ENCODE measurements at regions not wholly inside any gene's neighbourhood (a gene's known extent, or its start where the extent isn't known, plus 50 kb on each side); places are given as distances from the start of the nearest gene placed in this dataset.
"Not testable (repeated sequence)": the region's sequence is repeated elsewhere in the genome, so short reads cannot be mapped to it uniquely, and the experiment has no call there.

DNA sequence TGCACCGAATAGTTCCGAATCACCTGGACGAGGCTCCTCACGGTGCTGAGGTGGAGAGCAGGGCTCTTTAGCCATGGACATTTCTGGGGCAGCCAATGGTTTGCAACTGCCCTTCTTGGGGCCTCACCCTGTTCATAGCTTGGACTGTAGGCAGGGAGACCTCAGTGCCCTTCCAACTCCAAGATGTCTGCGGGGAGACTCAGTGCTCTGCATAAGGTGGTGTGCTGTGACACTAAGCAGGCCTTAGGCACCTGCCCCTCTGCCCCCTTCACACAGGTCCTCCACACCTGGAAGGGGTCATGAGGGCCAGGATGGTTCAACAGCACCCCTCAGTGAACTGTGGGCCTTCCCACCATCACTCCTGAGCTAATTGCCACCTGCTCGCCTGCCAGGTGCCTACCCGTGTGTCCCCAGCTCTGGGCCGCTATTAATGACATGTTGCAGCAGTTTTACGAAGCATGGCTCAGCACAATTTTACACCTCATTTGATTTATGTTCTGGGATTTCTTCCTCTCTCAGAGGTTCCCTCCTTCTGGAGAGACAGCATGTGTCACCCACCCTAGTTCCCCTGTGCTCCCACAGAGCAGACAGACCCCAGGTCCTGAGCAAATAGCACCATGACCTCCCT lies 101.2 kb upstream of the SMAD3 start:
- no peak for DNase-seq (ENCODE audit: low read depth in 2 of 2)

DNA sequence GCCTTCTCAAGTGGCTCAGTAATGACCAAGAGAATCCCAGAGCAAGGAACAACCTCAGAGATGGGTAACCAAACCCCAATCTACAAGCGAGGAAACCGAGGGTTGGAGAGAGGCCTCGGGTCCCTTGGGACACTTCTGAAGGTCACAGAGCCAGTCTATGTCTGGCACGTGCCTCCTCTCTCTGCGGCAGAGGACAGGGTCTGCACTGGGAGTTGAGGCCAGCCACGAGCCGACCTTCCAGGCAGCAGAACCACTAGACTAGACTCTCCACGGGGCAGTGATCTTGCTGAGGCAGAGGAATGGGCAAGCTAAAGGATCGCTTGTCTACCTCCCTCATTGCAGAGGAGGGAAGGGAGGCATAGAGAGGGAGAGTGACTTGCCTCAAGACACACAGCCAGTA lies 100.6 kb upstream of the SMAD3 start:
- no peak for DNase-seq (ENCODE audit: low read depth in 2 of 2)

DNA sequence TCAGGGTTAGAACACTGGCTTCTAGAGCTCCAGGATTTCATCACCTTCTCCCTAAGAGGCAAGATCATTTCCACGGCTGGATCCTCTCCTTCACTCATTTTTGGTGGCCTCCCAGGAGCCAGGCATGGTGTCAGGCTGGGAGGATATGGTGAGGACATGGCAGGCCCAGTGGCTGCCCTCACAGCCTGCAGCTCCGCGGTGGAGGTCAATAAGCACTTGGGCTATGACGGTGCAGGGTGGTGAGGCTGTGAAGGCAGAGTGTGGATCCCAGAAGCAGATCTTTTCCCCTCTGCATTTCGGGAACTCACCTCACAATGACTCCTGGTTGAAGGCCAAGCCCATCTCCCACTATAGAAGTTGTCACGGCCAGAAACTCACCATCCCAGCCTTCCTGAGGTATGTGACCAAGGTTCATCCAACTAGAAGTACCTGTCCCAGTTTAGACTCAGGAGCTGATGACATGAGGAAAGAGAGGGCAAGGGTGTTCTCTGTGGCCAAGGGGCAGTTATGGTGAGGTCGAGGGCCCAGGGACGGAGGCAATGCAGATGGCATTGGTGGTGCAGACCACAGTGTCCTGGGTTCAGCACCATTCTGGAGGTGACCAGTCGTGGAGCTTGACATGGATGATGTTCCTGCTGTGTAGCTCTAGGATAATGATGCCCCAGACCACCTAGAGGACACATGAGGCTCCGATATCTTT lies 100.1 kb upstream of the SMAD3 start:
- no peak for DNase-seq (ENCODE audit: low read depth in 2 of 2)

DNA sequence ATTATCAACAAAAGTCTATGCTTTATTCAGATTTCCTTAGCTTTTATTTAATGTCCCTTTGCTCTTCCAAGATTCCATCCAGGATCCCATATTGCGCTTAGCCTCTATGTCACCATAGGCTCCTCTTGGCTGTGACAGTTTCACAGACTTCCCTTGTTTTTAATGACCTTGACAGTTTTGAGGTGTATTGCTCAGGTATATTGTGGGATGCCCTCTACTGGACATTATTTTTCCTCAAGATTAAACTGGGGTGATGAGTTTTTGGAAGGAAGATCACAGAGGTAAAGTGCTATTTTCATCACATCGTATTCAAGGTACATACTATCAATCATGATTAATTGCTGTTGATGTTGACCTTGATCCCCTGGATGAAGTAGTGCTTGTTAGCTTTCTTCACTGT lies 99.1 kb upstream of the SMAD3 start:
- DNase-seq (ENCODE audit: low read depth in 2 of 2), result no peak

DNA sequence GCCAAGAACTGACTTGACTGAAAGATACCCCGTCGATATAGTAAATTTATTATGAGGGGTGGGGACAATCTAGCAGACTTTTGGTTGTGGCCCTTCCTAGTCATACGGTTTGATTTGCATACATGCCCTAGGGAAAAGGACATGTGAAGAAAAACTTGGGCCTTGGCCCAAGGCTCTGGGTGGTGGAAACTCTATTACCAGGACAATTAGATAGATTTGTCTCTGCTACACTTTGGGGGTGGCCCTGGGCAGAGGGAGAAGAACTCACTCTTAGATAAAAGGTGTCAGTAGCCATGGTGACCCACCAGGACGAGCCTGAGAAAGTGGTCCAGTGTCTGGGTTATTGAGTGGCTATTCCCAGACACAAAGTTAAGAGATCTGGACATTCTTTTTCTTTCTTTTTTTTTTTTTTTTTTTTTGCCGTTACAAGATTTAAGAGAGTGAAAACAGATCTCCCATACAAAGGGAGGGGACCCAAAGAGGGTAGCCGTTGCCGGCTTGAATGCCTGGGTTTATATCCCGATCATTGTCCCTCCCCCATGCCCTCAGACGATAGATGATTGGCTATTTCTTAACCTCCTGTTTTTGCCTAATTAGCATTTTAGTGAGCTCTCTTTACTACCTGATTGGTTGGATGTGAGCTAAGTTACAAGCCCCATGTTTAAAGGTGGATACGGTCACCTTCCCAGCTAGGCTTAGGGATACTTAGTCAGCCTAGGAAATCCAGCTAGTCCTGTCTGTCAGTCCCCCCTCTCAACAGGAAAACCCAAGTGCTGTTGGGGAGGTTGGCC lies 96.4 kb upstream of the SMAD3 start:
- DNase-seq (ENCODE audit: low read depth in 2 of 2), result no peak

DNA sequence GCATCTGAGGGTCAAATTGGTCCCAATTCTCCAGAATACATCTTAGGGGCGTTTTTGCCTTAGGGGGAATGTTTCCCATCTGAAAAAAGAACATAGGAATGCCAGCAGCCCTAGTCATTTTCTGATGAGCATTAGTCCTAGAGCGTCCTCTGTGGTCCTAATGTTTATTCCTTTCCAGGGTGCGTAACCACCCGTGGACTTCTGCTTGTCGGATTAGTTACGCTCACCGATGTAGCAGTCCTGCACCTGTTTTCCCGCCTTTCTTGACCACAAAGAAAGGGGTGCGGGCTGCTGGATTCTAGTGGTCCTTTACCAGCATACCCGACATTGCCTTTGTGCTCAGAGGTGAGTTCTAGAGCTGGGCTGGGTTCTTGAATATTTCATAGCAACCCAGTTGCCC lies 91.3 kb upstream of the SMAD3 start:
- not testable (repeated sequence) for DNase-seq (ENCODE audit: low read depth in 2 of 2)

DNA sequence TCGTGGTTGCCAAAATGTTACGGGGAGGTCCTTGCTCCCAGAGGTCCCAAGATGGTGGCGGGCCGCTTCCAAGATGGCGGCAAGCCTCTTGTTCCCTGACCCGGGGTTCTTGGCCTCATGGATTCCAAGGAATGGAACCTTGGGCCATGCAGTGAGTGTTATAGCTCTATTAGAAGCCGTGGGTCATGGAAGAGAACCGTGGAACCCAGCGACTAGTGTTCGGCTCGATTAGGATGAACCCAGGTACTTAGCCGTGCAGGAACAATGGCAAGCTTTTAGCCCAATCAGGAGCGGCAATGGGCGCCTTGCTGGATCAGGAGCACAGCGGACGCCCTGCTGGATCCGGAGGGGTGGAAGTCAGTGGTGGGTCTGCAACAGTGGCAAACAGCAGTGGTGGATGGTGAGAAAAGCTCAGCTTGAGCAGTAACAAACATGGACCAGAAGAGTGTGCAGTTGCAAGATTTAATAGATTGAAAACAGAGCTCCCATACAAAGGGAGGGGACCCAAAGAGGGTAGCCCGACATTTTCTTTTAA lies 89.2 kb upstream of the SMAD3 start:
- not testable (repeated sequence) for DNase-seq (ENCODE audit: low read depth in 2 of 2)

DNA sequence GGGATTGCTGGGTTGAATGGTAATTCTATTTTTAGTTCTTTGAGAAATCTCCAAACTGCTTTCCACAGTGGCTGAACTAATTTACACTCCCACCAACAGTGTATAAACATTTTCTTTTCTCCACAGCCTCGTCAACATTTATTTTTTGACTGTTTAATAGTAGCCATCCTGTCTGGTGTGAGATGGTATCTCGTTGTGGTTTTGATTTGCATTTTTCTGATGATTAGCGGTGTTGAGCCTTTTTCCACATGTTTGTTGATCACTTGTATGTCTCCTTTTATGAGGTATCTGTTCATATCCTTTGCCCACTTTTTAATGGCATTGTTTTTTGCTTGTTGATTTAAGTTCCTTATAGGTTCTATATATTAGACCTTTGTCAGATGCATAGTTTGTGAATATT lies 85.1 kb upstream of the SMAD3 start:
- DNase-seq (ENCODE audit: low read depth in 2 of 2), result not testable (repeated sequence)

DNA sequence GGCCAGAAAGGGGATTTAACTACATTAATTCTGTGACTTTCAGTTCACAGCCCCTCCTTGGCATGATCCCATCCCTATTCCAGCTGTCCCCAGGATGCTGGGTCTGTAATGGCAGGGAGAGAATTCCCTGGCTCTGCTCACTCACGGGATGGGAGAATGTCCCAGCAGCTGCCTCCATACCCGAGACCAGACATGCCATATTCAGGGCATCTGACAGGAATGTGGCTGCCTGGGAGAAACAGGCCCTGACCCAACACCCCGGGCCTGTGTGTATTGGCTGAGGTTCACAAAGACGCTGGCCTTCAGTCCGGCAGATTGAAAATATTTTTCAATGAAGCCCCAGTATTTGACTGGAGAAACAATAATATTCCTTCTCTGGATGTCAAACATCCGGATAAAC lies 83.6 kb upstream of the SMAD3 start:
- no peak for DNase-seq (ENCODE audit: low read depth in 2 of 2)

DNA sequence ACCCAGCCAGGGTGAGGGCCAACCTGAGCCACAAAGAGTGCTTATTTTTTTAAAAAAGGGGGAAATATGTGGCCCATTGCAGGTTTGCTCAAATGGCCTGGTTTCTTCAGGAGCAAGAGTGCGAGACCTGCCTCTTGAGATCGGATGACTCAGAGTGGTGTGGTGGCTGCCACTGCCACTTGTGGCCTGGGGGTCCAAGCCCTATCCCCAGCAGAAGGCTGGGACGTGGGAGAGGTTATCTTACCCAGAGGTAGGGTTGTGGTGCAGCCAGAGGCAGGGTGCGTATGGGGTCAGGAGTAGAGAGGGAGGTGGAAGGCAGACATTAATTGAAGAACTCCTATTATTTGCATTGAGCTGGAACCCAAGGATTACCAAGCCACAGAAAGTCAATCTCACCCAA lies 83.2 kb upstream of the SMAD3 start:
- DNase-seq (ENCODE audit: low read depth in 2 of 2), result no peak

DNA sequence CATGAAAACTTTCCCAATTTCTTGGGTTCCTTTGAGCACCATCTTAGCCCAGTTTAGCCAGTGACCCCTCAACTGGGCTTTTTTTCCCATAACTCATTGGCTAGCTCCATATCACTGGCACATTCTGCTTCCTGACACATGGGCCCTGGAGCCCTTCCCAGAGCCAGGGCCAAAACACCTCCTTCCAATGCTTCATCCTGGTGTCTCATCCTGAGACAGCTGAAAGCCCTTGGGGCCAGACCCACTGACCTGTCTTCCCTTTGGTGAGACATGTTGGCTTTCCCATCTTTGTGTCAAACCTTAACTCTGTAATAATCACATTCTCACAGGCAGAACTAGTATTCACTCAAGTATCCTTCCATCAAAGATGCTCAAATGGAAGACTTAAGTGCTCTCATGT lies 82.6 kb upstream of the SMAD3 start:
- DNase-seq (ENCODE audit: low read depth in 2 of 2), result no peak

DNA sequence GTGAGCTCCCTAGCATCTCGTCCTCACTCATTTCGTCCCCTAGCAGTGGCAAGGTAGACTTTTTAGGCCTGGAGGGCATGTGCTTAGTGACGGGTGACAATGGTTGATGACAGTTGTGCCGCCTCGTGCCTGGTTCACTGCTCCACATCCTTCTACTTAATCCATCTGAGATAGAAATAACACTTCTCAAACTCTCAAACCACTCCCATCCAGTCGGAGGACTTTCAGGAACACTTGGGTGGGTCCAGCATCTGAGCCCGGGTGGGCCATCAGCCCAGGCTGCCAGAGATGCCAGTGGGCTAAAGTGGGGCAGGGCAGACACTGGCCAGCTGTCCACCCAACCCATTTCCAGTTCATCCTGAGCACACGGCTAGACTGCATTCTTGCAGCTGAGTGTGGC lies 79.7 kb upstream of the SMAD3 start:
- no peak for DNase-seq (ENCODE audit: low read depth in 2 of 2)

DNA sequence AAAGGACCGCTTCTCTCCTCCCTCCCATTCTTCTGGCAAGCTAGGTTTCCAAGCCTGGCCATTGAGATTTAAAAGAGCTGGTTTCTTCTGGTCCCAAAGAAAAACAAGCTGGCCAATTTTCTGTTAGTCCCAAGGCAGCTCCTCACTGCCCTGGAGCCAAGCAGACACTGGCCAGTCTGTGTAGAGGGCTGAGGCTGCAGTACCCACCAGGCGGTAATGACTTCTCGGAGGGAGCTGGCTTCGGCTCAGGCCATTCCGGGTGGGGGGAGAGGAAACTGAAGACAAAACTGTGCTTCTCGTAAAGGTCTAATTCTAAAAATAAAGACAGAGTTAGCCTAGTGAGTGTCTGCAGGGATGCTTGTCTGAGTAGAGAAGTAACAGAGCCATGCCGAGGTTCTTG lies 78.5 kb upstream of the SMAD3 start:
- DNase-seq (ENCODE audit: low read depth in 2 of 2), result no peak

DNA sequence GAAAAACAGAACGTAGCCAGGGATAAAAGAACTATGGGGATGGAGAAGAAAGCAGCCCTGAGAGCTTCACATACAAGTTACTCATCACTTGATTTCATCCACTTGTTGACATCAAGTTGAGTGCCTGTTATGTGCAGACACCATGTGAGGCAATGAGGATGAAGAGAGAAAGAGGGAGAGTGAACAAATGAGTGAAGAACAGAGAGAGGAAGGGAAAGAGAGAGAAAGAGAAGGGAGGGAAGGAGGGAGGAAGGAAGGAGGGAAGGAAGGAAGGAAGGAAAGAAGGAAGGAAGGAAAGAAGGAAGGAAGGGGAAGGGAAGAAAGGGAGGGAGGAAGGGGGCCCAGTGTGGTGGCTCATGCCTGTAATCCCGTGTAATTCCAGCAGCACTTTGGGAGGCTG lies 72.3 kb upstream of the SMAD3 start:
- DNase-seq (ENCODE audit: low read depth in 2 of 2), result no peak

DNA sequence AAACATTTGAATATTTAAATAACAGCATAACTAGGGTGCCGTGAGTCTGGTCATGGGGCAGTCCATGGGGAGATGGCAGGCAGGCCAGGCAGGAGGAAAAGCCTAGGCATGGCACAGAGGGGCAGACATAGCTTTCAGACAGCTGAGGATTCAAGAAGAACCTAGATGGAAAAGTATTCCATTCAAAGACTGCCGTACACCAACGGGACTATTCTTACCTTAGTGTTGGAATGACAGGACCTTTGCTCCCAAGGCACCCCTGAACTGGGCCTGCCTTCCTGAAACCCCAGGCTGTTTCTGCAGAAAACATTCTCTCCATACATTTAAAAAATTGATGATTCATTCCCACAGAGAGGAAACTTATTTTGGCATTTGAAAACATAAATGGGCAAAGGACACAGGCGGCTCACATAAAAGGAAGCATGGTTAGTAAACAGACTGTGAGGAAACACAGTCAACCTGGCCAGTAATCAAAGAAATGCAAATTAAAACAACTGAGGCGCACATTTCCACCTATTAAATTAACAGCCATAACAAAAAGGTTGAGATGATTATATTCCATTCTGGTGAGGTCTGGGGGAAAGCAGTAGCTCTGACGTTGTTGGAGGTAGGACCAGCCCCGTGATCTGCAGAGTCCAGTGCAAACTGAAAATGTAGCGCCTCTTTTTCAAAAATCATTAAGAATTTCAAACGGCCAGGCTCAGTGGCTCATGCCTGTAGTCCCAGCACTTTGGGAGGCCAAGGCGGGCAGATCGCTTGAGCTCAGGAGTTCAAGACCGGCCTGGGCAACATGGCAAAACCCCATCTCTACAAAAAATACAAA lies 71.3 kb upstream of the SMAD3 start:
- DNase-seq (ENCODE audit: low read depth in 2 of 2), result no peak

DNA sequence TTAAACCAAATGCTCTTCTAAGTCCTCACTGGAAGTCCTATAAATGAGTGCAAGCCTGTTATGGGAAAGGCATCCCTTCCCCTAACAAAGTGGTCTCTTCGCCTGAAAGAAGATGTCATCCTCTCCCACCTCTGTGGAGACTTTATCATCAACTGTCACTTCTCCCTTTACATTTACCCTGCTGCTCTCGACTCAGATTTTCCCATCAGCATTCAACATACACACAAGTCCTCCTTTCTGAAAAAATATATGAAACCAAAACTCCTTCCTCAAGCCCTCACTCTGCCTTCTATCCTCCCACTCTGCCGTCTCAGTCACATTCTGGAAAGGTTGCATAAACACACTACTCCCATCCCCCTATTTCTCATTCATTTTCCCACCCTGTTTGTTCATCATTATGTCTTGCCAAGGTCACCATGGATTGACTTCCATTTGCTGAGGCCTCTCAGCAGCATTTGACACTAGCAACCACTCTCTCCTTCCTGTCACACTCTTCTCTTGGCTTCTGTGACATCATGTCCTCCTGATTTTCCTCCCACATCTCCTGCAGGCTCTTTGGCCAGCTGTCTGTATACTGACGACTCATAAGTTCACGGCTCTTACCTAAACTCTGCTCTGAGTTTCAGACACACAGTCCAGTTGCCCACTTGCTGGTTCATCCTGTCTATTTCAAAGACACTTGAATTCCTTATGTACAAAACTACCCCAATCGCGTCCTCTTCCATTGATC lies 70.3 kb upstream of the SMAD3 start:
- DNase-seq (ENCODE audit: low read depth in 2 of 2), result no peak

DNA sequence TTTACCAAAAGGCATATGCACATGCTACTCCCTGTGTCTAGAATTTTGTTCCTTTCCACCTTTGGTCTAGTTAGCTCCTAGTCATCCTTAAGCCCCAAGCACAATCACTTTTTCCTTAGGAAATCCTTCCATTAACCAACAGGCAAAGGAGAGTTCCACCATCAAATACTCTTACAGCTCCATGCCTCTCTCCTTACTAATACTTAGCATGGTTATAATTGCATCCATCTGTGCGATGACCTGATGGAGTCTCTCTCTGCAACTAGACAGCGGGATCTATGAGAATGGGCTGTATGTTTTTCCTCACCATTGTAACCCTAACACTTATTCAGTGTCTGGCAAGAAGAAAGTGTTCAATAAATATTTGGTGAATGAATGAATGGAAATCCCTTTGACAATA lies 69.3 kb upstream of the SMAD3 start:
- DNase-seq (ENCODE audit: low read depth in 2 of 2), result peak; percentile 59 to 62

DNA sequence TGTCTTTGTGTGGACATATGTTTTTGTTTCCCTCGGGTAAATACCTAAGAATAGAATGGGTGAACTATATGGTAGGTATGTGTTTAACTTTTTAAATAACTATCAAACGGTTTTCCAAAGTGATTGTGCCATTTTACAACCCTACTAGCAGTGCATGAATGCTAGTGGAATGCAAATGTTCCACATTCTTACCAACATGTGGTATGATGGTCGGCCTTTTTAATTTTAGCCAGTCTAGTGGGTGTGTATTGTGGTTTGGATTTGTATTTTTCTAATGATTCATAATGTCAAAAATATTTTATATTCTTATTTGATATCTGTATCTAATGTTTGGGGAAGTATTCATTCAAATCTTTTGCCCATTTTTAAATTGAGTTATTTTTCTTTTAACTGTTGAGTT lies 68.2 kb upstream of the SMAD3 start:
- DNase-seq (ENCODE audit: low read depth in 2 of 2), result peak; percentile 84 to 87

DNA sequence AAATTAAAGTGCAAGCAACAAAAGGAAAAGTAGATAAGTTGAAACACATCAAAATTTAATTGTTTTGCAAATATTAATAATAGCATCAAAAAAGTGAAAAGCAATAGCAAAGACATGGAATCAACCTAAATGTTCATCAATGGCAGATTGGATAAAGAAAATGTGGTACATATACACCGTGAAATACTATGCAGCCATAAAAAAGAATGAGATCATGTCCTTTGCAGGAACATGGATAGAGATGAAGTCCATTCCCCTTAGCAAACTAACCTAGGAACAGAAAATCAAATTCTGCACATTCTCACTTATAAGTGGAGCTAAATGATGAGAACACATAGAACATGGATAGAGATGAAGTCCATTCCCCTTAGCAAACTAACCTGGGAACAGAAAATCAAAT lies 67.2 kb upstream of the SMAD3 start:
- DNase-seq (ENCODE audit: low read depth in 2 of 2), result not testable (repeated sequence)

DNA sequence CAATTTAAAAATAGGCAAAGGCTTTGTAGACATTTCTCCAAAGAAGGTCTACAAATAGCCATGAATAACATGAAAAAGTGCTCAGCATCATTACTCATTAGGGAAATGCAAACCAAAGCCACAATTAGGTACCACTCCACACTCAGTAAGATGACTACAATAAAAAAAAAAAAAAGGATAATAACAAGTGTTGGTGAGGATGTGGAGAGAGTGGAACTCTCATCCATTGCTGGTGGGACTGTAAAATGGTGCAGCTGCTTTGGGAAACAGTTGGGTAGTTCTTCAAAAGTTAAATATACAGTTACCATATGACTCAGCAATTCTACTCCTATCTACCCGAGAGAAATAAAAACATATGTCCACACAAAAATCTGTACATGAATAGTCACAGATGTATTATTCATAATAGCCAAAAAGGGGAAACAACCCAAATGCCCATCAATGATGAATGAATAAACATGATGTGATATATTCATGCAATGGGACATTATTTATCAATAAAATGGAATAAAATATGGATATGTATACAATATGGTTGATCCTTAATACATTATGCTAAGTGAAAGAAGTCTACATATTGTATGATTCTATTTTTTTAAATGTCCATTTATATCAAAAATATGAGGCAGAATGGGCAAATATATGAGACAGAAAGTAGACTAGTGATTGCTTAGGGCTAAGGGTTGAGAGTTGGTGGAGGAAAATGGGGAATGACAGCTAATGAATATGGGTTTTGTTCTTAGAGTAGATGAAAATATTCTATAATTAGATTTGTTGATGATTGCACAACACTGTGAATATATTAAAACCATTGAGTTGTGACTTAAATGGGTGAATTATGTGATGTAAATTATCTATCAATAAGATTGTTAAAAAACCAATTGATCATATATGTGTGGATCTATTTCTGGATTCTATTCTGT lies 66.1 kb upstream of the SMAD3 start:
- DNase-seq (ENCODE audit: low read depth in 2 of 2), result no peak
